NCI-H2227 (cell line): ENCODE measurements at regions not wholly inside any gene's neighbourhood (a gene's known extent, or its start where the extent isn't known, plus 50 kb on each side); places are given as distances from the start of the nearest gene placed in this dataset.

ENCODE experiments used
- DNase-seq: peaks from one replicate; lab custom pipeline; 2025; ENCODE audit not compliant: unreplicated experiment; lab: John Stamatoyannopoulos, UW

DNA sequence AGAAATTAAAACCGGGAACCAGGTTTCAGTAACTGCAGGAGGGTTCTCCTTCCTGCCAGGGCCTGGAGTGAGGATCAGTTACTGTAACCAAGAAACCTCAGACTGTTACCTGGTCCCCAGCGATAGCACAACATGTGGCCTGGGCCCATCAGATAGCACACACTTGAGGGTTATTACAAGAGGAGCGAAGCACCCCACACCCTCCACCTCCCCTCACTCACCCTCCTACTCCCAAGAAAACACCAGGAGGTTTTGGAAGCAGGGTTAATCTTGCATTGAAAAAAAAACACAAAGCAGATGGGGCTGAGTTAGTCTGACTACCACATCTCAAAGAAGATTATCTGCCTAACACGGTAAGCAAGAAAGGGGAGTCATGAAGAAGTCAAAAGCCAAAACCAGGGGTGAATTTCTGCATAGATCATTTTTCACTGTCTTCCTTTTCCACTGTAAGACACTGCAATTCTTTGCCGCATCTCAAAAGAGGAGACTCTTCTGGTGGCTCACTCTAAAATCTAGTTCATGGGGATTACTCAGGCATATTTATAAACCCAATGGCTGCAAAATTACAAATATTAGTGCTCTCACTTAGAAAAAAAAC, 75.9 kb upstream of the DOCK9 start:
- no peak for DNase-seq

DNA sequence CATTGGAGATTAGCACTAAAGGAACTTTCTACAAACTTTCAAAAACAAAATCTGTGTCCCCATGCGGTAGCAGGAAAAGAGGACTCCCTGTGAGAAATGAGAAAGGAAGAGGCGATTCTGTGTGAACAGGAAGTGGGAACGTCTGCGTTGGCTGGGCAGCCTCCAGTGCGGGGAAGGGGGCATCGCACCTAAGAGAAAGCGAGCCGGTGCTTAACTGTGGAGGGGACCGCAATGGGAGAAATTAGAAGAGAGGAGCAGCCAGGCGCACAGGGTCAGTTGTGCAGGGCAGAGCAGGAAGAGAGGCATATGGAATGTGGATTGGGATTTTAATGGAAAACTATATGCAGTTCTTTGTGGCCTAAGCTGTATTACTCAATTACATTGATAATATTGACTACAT, 77.4 kb upstream of the DOCK9 start:
- no peak for DNase-seq

DNA sequence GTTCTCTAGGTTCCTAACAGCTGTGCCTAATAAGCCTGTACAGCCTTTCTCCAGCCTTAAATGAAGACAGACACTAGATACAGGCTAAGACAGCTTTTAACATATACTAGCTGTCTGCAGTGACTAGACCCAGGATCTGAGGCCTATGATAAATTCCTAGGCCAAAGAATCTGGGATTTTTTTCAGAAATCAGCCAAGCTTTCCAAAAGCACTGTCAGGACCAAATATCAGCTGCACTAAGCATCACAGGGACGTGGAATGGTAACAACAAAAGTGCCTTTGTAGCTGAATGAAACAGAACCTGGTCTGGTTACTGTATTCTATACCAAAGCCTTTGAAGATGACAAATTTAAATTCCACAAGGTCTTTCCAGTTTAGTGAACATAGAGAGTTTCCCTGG, 77.9 kb upstream of the DOCK9 start:
- DNase-seq, result no peak

DNA sequence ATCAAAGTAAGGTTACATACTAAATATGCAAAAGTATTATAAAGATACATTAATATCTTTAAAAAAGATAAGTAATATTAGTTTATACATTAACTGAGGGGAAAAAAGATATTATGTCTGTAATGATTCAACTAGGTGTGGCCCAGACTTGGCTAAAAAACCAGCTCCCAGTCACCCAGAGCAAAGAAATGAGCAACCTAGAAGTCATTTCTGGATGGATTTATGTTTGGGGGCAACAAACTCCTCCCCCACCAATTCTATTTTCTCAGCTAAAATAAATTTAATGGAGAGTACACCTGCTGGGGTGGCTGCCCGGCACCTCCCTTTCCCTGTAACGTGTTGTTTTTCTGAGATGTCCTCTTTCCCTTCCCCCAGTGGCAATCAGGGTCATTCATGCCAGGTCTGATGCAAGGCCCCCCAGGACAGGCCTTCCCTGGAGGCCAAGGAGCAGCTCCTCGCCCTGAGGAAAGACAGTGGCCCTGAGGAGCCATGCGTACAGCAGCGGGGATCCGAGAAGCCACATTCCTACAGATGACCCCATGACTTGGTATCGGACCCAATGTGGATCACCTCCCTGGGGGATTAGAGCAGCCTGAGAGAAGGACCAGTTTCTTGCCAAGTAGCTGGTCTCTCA, 78.6 kb upstream of the DOCK9 start:
- DNase-seq, result no peak

- DNase-seq, result no peak
These were observed 79.6 kb upstream of the DOCK9 start for GRCh38 chr13:99057310-99057975.

GRCh38 chr13:99058527-99059495, 80.9 kb upstream of the DOCK9 start:
- no peak for DNase-seq

GRCh38 chr13:99059498-99060075, 81.7 kb upstream of the DOCK9 start:
- DNase-seq, result no peak

GRCh38 chr13:99061411-99061810, 83.5 kb upstream of the DOCK9 start:
- no peak for DNase-seq

DNA sequence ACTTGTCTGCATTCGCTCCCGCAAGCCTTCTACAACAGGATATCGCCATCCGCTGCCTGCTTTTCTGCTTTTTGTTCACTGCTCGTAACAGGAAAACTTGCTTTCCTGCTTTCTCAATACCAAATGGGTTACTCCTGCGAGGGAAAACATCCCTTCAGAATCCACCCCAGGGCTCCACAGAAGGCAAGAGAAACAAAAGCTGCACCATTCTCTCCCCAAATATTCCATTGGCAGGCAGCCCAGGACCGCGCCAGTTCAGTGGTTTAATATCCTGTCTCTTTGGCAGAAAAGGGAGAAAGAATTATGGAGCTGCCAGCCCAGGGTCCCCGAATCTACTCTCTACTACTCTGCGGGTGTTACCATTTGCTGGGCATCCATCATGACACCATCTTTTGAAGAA, 84.7 kb upstream of the DOCK9 start:
- no peak for DNase-seq

- DNase-seq, result no peak
These were observed 85.3 kb upstream of the DOCK9 start for GRCh38 chr13:99063178-99063577.

DNA sequence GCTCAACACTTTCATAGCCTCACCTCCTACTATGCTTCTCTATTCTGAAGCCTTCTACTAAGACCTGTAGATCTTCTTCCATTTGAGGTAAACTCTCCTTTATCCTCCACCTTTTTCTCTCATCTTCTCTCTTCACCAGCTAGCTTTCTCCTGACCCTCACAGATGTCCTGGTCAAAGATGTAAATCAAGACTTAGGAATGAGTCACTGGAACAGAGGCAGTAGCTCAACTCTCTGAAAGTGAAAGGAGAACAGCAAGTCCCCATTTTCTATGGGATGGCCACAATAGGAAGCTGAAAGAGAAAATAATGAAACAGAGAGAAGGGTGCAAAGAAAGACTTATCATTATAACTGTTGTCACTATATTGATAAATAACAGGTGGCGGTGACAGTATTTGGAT, 86.1 kb upstream of the DOCK9 start:
- no peak for DNase-seq

- DNase-seq, result no peak
These were observed 86.9 kb upstream of the DOCK9 start for GRCh38 chr13:99064624-99065234.

- no peak for DNase-seq
These were observed 87.6 kb upstream of the DOCK9 start for GRCh38 chr13:99065235-99066015.

DNA sequence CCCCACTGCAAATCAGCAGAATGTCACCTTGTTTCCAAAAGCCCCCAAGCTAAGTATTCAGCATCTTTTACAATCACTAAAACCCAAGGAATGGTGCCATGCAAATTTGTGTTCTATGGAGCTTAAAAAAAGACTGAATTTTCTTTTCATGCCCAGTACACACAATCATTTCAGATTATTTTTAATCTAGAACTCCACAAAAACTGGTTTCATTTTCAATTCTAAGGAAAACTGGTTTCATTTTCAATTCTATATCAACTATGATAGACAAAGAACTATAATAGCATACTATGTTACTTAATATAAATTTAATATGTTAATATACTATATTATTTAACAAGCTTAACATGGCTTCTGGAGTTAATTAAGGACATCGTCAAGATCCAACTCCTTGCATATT, 88.4 kb upstream of the DOCK9 start:
- no peak for DNase-seq

DNA sequence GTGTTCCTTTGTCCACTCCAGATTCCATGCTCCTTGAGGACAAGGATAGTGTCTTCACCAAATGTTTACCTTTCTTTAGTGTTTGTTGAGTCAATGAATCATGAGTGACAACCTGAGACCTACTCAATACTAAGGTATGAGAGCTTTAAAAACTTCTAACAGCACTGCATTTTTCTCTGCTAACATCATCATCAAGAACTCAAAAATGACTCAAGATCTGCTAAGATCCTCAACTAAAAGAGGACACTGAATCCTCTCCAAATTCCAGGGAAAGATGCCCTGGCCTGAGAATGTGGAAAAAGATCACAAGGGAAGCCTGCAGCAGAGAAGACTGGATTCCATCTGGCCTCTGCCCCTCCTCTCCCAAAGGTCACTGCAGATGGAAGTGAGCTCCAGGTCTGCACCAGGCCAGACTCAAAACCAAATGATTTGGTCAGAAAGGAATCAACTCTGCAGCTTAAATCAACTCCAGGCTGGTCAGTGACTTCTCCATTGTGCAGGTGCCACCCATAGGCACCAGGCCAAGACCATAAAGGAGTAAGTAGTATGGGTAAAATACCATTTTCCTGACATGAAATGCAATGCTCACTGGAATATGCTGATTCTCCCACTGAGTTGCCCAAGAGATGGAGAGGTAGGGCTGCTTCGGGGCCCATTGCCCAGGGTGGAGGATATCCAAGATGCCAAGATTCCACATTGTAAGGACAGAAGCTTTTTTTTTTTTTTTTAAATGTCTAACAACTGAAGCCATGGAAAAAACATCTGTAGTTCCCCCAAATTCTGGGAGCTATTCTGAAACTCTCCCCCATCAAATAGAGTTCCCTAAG, 89.5 kb upstream of the DOCK9 start:
- DNase-seq, result no peak

GRCh38 chr13:99071211-99071610, 93.3 kb upstream of the DOCK9 start:
- DNase-seq, result no peak

DNA sequence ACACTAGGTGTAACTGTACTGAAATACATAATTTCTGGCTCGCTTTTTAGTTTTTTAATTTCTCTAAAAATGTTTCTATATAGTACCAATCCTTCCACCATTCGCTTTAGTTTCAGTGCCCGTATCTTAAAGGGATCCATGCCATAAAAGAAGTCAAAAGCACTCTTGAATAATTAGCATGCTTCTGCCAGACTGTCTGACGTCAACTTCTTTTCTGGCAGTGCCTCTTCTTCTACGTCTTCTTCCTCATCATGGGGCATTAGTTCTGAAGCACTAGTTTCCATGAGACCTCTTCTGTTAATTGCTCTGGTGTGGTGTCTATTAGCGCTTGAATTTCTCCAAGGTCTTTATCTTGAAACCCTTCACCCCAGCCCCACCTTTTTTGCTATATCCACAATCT, 93.8 kb upstream of the DOCK9 start:
- no peak for DNase-seq

- DNase-seq, result no peak
These were observed 94.5 kb upstream of the DOCK9 start for GRCh38 chr13:99072356-99072755.

GRCh38 chr13:99072941-99073340, 95.1 kb upstream of the DOCK9 start:
- no peak for DNase-seq
